ENCODE measurements at regions not wholly inside any gene's neighbourhood (a gene's known extent, or its start where the extent isn't known, plus 50 kb on each side); places are given as distances from the start of the nearest gene placed in this dataset.
"Not testable (repeated sequence)": the region's sequence is repeated elsewhere in the genome, so short reads cannot be mapped to it uniquely, and the experiment has no call there.

DNA sequence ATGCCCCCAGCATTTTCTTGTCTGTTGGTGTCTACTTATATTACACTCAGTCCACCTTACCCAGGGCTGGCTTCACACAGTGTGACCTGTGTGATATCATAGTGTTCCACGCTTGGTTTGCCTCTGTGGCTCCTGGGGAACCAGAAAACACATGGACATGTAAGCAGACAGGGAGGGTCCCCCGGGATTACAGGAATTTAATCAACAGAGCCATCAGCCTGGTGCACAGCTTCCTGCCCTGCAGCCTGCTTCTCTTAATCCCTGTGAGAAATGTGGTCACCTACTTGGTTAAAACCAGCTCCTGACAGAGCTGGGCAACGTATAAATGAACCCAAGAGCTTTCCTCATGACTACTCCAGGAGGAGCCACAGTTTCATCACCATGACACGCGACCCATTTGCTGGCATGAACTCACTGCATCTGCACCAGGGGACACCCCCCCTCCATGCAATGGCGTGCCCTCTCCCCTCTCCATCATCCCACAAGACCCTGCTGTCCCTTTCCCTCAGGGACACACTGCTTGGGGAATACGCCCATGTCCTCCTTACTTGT is 152.1 kb downstream of the UQCRFS1 start:
- CTCF ChIA-PET: no interaction called here
- POLR2A ChIA-PET: no interaction called here

DNA sequence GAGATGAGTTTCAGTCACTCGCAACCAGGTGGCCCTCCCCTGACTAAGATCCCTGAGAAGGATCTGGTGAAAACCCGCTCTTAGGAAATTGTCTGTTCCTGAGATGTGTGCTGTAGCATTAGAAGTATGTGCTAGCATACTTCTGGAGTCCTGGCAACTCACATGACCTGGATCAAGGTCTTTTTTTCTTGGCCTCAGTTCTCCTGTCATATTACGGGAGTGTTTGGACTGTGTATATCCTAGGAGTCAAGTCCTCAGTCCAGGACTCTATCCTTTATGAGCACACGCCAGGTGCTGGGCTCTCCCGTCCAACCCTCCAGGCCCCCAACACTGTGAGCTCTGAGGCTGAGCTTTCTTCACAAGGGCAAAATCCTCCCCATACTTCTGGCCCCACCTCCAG is 156.4 kb downstream of the UQCRFS1 start:
- CTCF ChIA-PET: no interaction called here
- POLR2A ChIA-PET: no interaction called here

- ChIA-PET CTCF (interaction anchor here (0.7 kb wide), 1 partner anchor 13 kb away, joined by 3 read pairs; no protein-coding TSS in a partner anchor), POLR2A (no interaction called here)
Observed at GRCh38 chr19:29054886-29055675, 157.9 kb downstream of the UQCRFS1 start.

GRCh38 chr19:29048873-29049272 is 164.1 kb downstream of the UQCRFS1 start:
- POLR2A ChIA-PET: no interaction called here

GRCh38 chr19:29045679-29046254 is 167.2 kb downstream of the UQCRFS1 start:
- ChIA-PET POLR2A (no interaction called here), CTCF (no interaction called here)

More at GRCh38 chr19:29048873-29049272, 164.1 kb downstream of the UQCRFS1 start:
- CTCF ChIA-PET: no interaction called here

- POLR2A ChIA-PET: no interaction called here
- CTCF ChIA-PET: no interaction called here
Observed at GRCh38 chr19:29044037-29044436, 168.9 kb downstream of the UQCRFS1 start.

- CTCF ChIA-PET: interaction anchor here (0.7 kb wide), 1 partner anchor 13 kb away, joined by 3 read pairs; no protein-coding TSS in a partner anchor
Observed at GRCh38 chr19:29042450-29042849, 170.5 kb downstream of the UQCRFS1 start.

DNA sequence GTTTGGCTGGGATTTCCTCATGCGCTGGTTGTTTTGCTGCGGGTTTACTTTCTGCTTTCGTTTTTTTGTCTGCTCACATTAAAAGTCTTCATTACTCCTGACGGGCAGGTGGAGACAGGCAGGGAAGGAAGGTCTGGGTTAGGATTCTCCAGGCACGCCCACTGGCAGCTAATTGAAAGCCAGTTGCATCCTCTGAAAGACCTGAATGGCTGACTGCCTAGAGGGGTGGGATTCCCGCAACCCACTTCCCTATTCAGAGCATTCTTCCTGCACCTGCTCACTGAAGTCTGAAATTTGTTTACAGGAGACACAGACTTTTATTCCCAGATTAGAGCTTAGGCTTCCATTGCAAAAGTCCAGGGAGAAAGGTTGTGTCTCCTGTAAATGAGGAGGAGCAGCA is 172.0 kb downstream of the UQCRFS1 start:
- POLR2A ChIA-PET: no interaction called here
- CTCF ChIA-PET: no interaction called here

More at GRCh38 chr19:29042450-29042849, 170.5 kb downstream of the UQCRFS1 start:
- POLR2A ChIA-PET: no interaction called here

DNA sequence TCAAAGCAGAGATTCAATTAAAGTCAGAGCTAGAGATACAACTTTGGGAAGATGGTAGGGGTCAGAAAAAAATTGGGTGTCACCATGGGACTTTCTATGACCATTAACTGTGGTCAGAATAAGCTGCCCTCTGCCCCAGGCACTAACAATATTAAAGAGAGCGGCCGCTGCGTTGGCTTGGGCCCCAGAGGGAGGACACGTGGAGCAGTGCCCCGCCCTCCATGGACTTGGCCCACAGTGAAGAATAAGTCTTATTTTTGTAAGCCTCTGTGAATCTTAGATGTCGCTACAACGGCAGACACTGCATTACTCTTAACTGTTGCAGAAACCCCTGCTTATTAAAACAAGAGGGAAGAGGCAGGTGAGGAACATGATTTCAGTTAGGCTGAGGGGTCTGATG is 172.7 kb downstream of the UQCRFS1 start:
- CTCF ChIA-PET: no interaction called here
- POLR2A ChIA-PET: no interaction called here

- CTCF ChIA-PET, POLR2A ChIA-PET: not testable (repeated sequence)
Observed at GRCh38 chr19:29039036-29039435, 173.9 kb downstream of the UQCRFS1 start.

- ChIA-PET POLR2A (no interaction called here), CTCF (no interaction called here)
Observed at GRCh38 chr19:29031216-29031615, 181.7 kb downstream of the UQCRFS1 start.

DNA sequence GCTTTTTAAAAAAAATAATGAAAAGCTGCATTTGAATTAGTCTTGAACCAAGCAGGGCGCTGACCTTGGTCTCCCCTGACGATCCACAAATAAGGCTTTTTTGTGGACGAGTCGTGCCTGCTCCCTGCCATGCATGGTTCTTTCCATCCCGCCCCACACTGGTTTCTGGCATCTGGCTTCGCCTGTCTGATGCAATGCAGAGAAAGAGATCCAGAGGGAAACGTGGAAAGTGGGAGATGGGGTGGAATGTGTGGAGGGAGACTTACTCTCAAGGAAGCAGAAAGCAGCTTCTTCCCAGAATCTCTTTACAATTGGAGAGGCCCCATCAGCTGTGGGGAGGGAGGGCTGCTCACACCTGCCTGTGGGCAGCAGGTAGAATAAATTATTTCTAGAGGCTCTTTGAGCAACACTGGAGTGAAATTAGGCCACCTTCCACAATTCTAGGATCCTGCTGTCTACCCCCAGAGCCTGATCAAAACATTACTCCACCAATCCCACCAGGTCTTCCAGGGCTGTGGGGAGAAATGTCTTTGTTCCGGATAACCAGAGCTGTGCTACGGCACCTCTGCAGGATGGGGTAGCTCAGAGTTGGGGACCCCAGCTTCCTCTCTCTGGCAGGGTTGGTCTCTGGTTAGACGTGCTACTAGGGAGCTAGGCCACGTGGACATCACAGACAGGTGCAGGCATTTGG is 183.5 kb downstream of the UQCRFS1 start:
- ChIA-PET POLR2A (no interaction called here), CTCF (no interaction called here)

DNA sequence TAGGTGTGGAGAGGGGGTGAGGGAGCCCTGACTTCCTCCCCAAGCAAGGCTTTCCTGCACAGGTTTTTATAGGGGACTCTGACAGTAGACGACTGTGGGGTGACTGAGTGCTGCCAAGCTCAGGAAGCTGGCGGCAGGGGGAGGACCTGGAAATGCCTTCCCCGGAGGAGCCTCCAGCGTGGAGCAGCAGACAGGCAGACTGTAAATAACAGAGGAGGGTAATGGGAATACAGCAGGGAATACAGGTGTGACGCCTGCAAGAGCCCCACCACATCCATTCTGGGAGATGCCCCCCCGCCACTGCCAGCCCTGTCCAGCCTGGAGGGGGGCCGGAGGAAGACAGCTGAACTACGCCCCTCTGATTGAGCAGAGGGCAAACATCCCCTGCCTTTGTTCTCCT is 190.4 kb downstream of the UQCRFS1 start:
- ChIA-PET POLR2A (no interaction called here), CTCF (no interaction called here)

GRCh38 chr19:29022165-29022564 is 190.8 kb downstream of the UQCRFS1 start:
- ChIA-PET POLR2A (no interaction called here), CTCF (no interaction called here)

DNA sequence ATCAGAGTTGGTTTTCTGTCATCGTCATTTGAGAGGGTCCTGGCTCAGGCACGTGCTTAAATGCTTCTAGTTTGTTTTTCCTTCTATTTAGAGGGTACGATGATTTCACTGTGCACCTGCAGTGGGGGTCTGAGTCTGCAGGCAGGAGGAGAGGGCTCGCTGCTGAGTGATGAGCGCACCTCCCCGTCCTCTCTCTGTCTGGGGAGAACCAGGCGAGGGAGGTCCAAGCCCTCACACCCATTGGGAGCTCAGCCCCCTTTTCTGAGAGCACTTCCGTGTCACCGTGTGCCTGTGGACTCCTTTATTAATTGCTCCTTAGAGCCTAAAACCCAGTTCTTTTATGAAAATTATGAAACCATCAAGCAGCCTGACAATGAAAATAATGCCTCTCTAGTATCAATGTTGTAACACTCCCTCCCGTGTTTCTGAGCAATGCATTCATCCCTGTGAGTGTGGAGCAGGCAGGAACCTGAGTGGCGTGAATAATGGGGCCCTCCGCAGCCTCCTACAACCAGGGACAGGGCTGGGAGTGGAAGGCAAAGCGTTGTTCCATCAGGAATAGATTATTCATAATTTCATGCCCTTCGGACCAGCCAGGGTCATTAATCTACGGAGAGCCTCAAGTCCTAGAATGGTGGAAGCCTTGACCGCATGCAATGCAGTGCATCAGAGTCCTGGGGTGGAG is 191.6 kb downstream of the UQCRFS1 start:
- CTCF ChIA-PET: no interaction called here
- POLR2A ChIA-PET: no interaction called here

- POLR2A ChIA-PET: no interaction called here
Observed at GRCh38 chr19:29019403-29019802, 193.5 kb downstream of the UQCRFS1 start.

GRCh38 chr19:29018542-29018941 is 194.4 kb downstream of the UQCRFS1 start:
- CTCF ChIA-PET: no interaction called here
- POLR2A ChIA-PET: no interaction called here

More at GRCh38 chr19:29019403-29019802, 193.5 kb downstream of the UQCRFS1 start:
- CTCF ChIA-PET: no interaction called here

DNA sequence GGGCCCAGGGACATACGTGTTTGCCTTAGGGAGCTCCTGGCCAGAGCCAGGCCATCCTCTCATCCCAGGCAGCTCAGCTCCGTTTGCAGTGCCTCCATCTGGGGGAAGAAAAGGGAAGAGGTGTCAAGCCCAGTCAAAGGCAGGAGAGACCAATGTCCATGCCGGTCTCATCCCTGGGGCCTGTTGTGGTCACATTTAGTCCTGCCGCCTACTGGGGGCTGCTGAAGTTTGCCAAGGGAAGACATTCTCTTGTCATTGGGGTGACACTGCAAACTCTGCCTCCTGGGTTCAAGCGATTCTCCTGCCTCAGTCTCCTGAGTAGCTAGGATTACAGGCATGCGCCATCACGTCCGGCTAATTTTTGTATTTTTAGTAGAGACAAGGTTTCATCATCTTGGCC is 195.2 kb downstream of the UQCRFS1 start:
- ChIA-PET CTCF (no interaction called here), POLR2A (no interaction called here)

DNA sequence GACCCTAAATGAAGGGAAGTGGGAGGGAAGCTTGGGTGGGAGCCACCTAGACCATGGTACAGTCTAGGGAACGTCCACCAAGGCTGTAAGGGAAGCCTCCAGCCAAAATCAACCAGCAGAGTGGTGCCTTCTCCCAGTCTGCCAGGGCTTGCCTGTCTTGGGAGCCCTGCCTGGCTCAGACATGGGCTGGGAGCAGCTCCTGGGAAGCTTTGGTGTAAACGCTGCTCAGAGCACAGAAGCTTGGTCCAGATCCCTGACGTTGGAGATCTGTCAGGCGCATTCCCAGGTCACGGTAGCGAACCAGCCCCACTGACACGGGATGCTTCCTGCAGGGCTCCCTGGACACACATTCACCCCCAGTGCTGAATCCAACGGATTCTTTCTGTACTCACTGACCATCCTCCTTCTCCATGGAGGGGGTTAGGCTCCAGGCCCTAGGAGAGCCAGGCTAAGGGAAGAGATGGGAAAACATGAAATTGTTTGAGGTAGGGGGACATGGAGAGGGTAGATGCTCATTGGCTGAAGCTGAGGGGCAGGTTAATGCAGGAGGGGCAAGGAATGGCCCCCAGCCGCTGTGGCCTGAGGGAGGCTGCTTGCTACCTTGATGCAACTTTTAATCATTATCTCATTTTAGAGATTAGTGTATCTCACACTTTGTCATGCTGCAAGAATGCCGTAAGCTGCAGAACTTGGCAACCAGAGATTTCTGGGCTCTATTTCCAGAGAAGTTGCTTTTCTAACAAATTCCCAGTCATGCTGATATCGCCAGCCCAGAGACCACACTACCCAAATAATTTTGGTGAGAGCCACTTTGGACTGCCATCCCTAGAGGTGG is 195.8 kb downstream of the UQCRFS1 start:
- POLR2A ChIA-PET: no interaction called here
- CTCF ChIA-PET: no interaction called here

DNA sequence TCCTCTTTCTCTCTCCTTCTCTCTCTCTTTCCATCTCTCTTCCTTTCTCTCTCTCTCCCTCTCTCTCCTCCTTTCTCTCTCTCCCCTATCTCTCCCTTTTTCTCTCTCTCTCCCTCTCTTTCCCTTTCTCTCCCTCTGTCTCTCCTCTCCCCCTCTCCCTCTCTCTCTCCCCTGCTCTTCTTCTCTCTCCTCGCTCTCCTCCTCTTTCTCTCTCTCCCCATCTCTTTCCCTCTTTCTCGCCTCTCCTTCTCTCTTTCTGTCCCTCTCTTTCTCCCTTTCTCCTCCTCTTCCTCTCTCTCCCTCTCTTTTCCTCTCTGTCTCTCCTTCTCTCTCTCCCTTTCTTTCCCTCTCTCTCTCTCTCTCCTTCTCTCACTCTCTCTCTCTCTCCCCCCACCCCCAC is 196.6 kb downstream of the UQCRFS1 start:
- ChIA-PET POLR2A (no interaction called here), CTCF (no interaction called here)

All from activated CD8-positive, alpha-beta memory T cell treated with anti-CD3 and anti-CD28 coated beads for 36 hours (primary cell).